IMR-90 (cell line): ENCODE measurements at regions not wholly inside any gene's neighbourhood (a gene's known extent, or its start where the extent isn't known, plus 50 kb on each side); places are given as distances from the start of the nearest gene placed in this dataset.

Experiments
- ATAC-seq: fragments of 200-7000 bp; cut with Tn5 transposase; 2 replicates; pipeline ENCODE4 v1.9.1; 2020; ENCODE audit warnings: low read depth, mild to moderate bottlenecking, moderate library complexity
- BruUV-seq: library from RNA; stranded (reverse); fragments of 400-500 nt; replicated peaks from 2 replicates; lab custom pipeline; 2021; lab: Mats Ljungman, UMichigan
- CTCF ChIA-PET: fragments of 300-600 bp; formaldehyde crosslinking; extraction: SDS; loops from one replicate; lab custom pipeline; 2021; ENCODE audit warnings: antibody characterized with exemption; lab: Yijun Ruan, JAX
- POLR2A ChIA-PET: fragments of 300-600 bp; sonication (Branson Sonifier 250); formaldehyde crosslinking; loops from one replicate; lab custom pipeline; 2022; ENCODE audit warnings: antibody characterized with exemption; ENCODE audit not compliant: unreplicated experiment; lab: Charles Lee
- DNase-seq: peaks from one replicate; pipeline ENCODE4 v3.0.0; 2013
- H2AFZ ChIP-seq: replicated peaks from 2 replicates; pipeline ENCODE3; 2013; ENCODE audit warnings: low read length, mild to moderate bottlenecking; ENCODE audit not compliant: poor library complexity
- H2AK5ac ChIP-seq: 2 replicates; pipeline ENCODE4 v1.6.1; 2013; ENCODE audit warnings: low read depth, low read length, inconsistent platforms
- H2AK9ac ChIP-seq: replicated peaks from 2 replicates; pipeline ENCODE3; 2013; ENCODE audit warnings: mild to moderate bottlenecking, low read depth, low read length, moderate library complexity; ENCODE audit not compliant: poor library complexity
- H2BK120ac ChIP-seq: 2 replicates; pipeline ENCODE4 v1.6.1; 2013; ENCODE audit warnings: low read depth, low read length, inconsistent platforms
- H2BK15ac ChIP-seq: 3 replicates; pipeline ENCODE4 v1.6.1; 2013; ENCODE audit warnings: low read depth, low read length, inconsistent platforms
- H2BK20ac ChIP-seq: 2 replicates; pipeline ENCODE4 v1.6.1; 2013; ENCODE audit warnings: low read depth, mild to moderate bottlenecking, inconsistent platforms, low read length, moderate library complexity
- H2BK5ac ChIP-seq: 2 replicates; pipeline ENCODE4 v1.6.1; 2013; ENCODE audit warnings: mild to moderate bottlenecking, low read depth, low read length, inconsistent platforms; ENCODE audit not compliant: poor library complexity, severe bottlenecking
- H3K14ac ChIP-seq: replicated peaks from 2 replicates; pipeline ENCODE4 v1.6.1; 2013; ENCODE audit warnings: low read depth, low read length, inconsistent platforms
- H3K18ac ChIP-seq: 2 replicates; pipeline ENCODE4 v1.6.1; 2013; ENCODE audit warnings: low read depth, low read length, control low read depth
- H3K23ac ChIP-seq: 2 replicates; pipeline ENCODE4 v1.6.1; 2013; ENCODE audit warnings: low read depth, low read length, inconsistent platforms
- H3K27ac ChIP-seq: 2 replicates; pipeline ENCODE4 v1.5.1; 2013; ENCODE audit warnings: mild to moderate bottlenecking, control low read depth, low read length; ENCODE audit not compliant: insufficient read depth
- H3K27me3 ChIP-seq: 2 replicates; pipeline ENCODE4 v1.6.1; 2013; ENCODE audit warnings: low read length; ENCODE audit not compliant: control insufficient read depth, insufficient read depth
- H3K36me3 ChIP-seq: 2 replicates; pipeline ENCODE4 v1.6.1; 2013; ENCODE audit warnings: low read length, mixed read lengths; ENCODE audit not compliant: control insufficient read depth, insufficient read depth
- H3K4ac ChIP-seq: 2 replicates; pipeline ENCODE4 v1.6.1; 2013; ENCODE audit warnings: low read depth, low read length, inconsistent platforms
- H3K4me1 ChIP-seq: 2 replicates; pipeline ENCODE4 v1.6.1; 2013; ENCODE audit warnings: low read length, mixed read lengths; ENCODE audit not compliant: control insufficient read depth, insufficient read depth
- H3K4me2 ChIP-seq: 2 replicates; pipeline ENCODE4 v1.6.1; 2013; ENCODE audit warnings: low read depth, mild to moderate bottlenecking, control low read depth, low read length, moderate library complexity
- H3K4me3 ChIP-seq: 2 replicates; pipeline ENCODE4 v1.5.1; 2013; ENCODE audit warnings: low read depth, mild to moderate bottlenecking, control low read depth, low read length, moderate library complexity; ENCODE audit not compliant: insufficient read depth
- H3K56ac ChIP-seq: 2 replicates; pipeline ENCODE4 v1.6.1; 2013; ENCODE audit warnings: low read length, inconsistent platforms; ENCODE audit not compliant: insufficient read depth; ENCODE audit errors: extremely low read depth
- H3K79me1 ChIP-seq, 2 experiments: 2 replicates each; pipeline ENCODE4 v1.6.1; 2013; ENCODE audit warnings: low read length in 2 of 2, inconsistent platforms in 1 of 2, low read depth in 1 of 2
- H3K9ac ChIP-seq: 2 replicates; pipeline ENCODE4 v1.6.1; 2013; ENCODE audit warnings: low read depth, low read length, control low read depth
- H3K9me1 ChIP-seq: 2 replicates; pipeline ENCODE4 v1.6.1; 2013; ENCODE audit warnings: low read length, inconsistent platforms; ENCODE audit not compliant: insufficient read depth
- H3K9me3 ChIP-seq: 2 replicates; pipeline ENCODE4 v1.6.1; 2013; ENCODE audit warnings: low read length; ENCODE audit not compliant: control insufficient read depth, insufficient read depth
- H4K20me1 ChIP-seq: 2 replicates; pipeline ENCODE4 v1.6.1; 2013; ENCODE audit warnings: low read length, inconsistent platforms; ENCODE audit not compliant: insufficient read depth
- H4K5ac ChIP-seq: 2 replicates; pipeline ENCODE4 v1.6.1; 2013; ENCODE audit warnings: mild to moderate bottlenecking, low read depth, low read length, control low read depth
- H4K8ac ChIP-seq, 2 experiments: 2 replicates each; pipeline ENCODE4 v1.6.1; 2013; ENCODE audit warnings: low read depth in 2 of 2, low read length in 2 of 2, control low read depth in 1 of 2, inconsistent platforms in 1 of 2
- H4K91ac ChIP-seq: 2 replicates; pipeline ENCODE4 v1.6.1; 2013; ENCODE audit warnings: low read depth, low read length, inconsistent platforms; ENCODE audit not compliant: insufficient read depth
- MAFK ChIP-seq: IDR thresholded peaks from 2 replicates; pipeline ENCODE4 v1.6.1; 2012; ENCODE audit warnings: low read depth, low read length, improper control_type of control experiment
- MAZ ChIP-seq: IDR thresholded peaks from 2 replicates; pipeline ENCODE4 v1.6.1; 2012; ENCODE audit warnings: low read depth, mild to moderate bottlenecking, low read length, improper control_type of control experiment, moderate library complexity, borderline replicate concordance
- WGBS, 2 experiments: methylation state at CpG; one replicate each; pipeline versions ENCODE4 v1.1.5 to v1.1.7; 2013; ENCODE audit warnings: missing lambda C conversion rate in 2 of 2; ENCODE audit not compliant: insufficient read length in 1 of 2; ENCODE audit errors: extremely low coverage in 2 of 2; 5-methylcytosine and 5-hydroxymethylcytosine counted together
- dilution Hi-C: fragments of 300-500 bp; cut with HindIII; formaldehyde crosslinking; loops from one replicate; pipeline ENCODE4 v1.14.3; 2018; ENCODE audit warnings: low sequenced_read_pairs; ENCODE audit not compliant: unreplicated experiment
- in situ Hi-C: fragments of 300-500 bp; cut with MboI; formaldehyde crosslinking; loops from 3 replicates; pipeline ENCODE4 v1.14.3; 2019; ENCODE audit warnings: low sequenced_read_pairs, inconsistent platforms, mixed read lengths
- intact Hi-C: fragments of 100-400 bp; cut with micrococcal nuclease; formaldehyde crosslinking; loops from 2 replicates; pipeline ENCODE4 v1.10.0; 2022

DNA sequence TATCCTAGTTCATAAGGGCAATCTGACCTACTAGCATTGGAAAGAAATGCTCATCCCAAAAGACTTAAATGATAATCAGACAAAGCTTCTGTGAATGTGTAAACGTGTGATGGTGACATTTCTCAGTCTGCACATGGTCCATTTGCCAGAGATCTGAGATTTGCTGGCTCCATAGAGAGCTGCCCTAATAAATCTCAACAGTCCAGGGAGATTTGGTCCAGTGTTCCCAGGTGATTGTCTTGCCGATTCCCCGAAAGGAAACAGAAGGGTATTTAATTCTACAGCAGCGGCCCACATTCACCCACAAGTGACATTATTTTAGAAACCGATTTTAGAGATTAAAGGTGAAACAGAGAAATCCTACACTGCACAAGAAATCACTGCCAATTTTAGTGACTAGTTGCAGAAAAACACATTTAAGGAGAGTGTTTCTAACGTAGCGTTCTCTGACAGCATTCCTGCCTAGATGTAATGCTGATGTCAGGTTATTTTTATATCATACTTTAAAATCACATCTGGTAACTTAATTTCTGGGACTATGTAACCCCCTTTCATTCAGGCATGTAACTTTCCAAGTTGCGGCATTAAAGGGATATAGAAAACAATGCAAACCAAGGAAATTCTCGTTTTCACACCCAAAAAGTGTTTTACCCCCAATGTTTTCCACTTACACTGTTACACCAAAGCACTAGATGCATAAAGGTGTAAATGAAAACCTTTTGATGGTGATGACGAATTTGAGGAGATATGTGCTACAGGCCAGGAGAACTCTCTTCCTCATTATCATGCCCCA, 231.9 kb upstream of the FN1 start:
- H2BK15ac ChIP-seq = peak overlapping the region; percentile 38; the same call in 2 of the 3 replicates
- POLR2A ChIA-PET = interaction anchor here (0.5 kb wide), 1 partner anchor 393 kb away, joined by 7 read pairs; no protein-coding TSS in a partner anchor
- WGBS, 2 experiments = no CpG with 5 or more reads among the region's 10 CpGs
- no peak overlapping the region for H3K4me2 ChIP-seq
- CTCF ChIA-PET = no interaction called here
- peak overlapping the region; percentile 38; the same call in 1 of the 2 replicates for H2BK20ac ChIP-seq
- no peaks in the 10 kb centered on the region; the same call in 1 of the 2 replicates for H3K9me1 ChIP-seq
- H3K27ac ChIP-seq = no peak overlapping the region
- ATAC-seq (no peak), DNase-seq (no peak)
- in situ Hi-C loops (no loop called here), dilution Hi-C loops (no loop called here), intact Hi-C loops (loop anchor here (1.0 kb wide), 1 partner anchor 31 kb away; no protein-coding TSS in a partner anchor)
- no peak overlapping the region for H2AK9ac ChIP-seq
- H3K4ac ChIP-seq = peak overlapping the region; percentile 49; the same call in 1 of the 2 replicates
- no peaks in the 10 kb centered on the region for H3K9me3 ChIP-seq
- no peak overlapping the region for H3K9ac ChIP-seq
- peak overlapping the region; percentile 1; the same call in 1 of the 2 replicates for H2AK5ac ChIP-seq
- BruUV-seq = no TSS peak
- H2BK120ac ChIP-seq = peak overlapping the region; percentile 54; the same call in 1 of the 2 replicates
- H3K14ac ChIP-seq = no peak overlapping the region; the same call in 1 of the 2 replicates
- H2BK5ac ChIP-seq = no peak overlapping the region
- H3K4me1 ChIP-seq = peaks cover 5% of the 10 kb centered on the region
- H2AFZ ChIP-seq = no peak overlapping the region
- H3K4me3 ChIP-seq = no peak overlapping the region
- H3K27me3 ChIP-seq = no peaks in the 10 kb centered on the region
- peak overlapping the region; percentile 64; the same call in 1 of the 2 replicates for H4K5ac ChIP-seq
- peak overlapping the region; percentile 82; the same call in 1 of the 2 replicates for H3K18ac ChIP-seq
- H3K79me1 ChIP-seq = no peaks in the 10 kb centered on the region
- H3K56ac ChIP-seq = no peak overlapping the region
- no peaks in the 10 kb centered on the region for H3K36me3 ChIP-seq
- no peaks in the 10 kb centered on the region for H4K20me1 ChIP-seq
- H4K91ac ChIP-seq = no peak overlapping the region
- H3K23ac ChIP-seq = no peak overlapping the region; the same call in 1 of the 2 replicates
- TF ChIP-seq MAFK = peak; percentile 58
- no peak for TF ChIP-seq MAZ
- H4K8ac ChIP-seq = peak overlapping the region; percentile 30 to 61; a peak in 2 of 4 replicates
